Activated T-cell treated with anti-CD3 and anti-CD28 coated beads, Interleukin-2, amount 50 U/mL, for 72 hours (primary cell): ENCODE measurements at regions not wholly inside any gene's neighbourhood (a gene's known extent, or its start where the extent isn't known, plus 50 kb on each side); places are given as distances from the start of the nearest gene placed in this dataset.
A peak's percentile ranks its signal among the peaks of the same experiment; 100 is the strongest.

Experiments used
- ATAC-seq, 2 donors: fragments of 150-1000 bp; cut with Tn5 transposase; replicated peaks in 1 of 2; 2 replicates each; pipeline ENCODE4 v1.10.0; 2021; ENCODE audit warnings: moderate library complexity in 2 of 2, mild to moderate bottlenecking in 1 of 2
- DNase-seq, 2 donors: peaks; one replicate each; pipeline ENCODE4 v3.0.0; 2021 to 2022; ENCODE audit warnings: mixed read lengths in 1 of 2
- H3K27ac Mint-ChIP-seq: one replicate; pipeline ENCODE4 v1.8.0; 2022; ENCODE audit warnings: mild to moderate bottlenecking, moderate library complexity, mixed read lengths
- H3K27me3 Mint-ChIP-seq: one replicate; pipeline ENCODE4 v1.8.0; 2022; ENCODE audit warnings: low read depth, mixed read lengths
- H3K36me3 Mint-ChIP-seq, 2 donors: one replicate each; pipeline ENCODE4 v1.8.0; 2022; ENCODE audit warnings: mixed read lengths in 2 of 2, mild to moderate bottlenecking in 1 of 2; ENCODE audit not compliant: insufficient read depth in 2 of 2
- H3K4me1 Mint-ChIP-seq: one replicate; pipeline ENCODE4 v1.8.0; 2022; ENCODE audit warnings: low read depth, mixed read lengths
- H3K4me3 Mint-ChIP-seq, 2 donors: one replicate each; pipeline ENCODE4 v1.8.0; 2022; ENCODE audit warnings: mild to moderate bottlenecking in 2 of 2, mixed read lengths in 2 of 2, moderate library complexity in 2 of 2
- H3K9me3 Mint-ChIP-seq, 2 donors: one replicate each; pipeline ENCODE4 v1.8.0; 2022; ENCODE audit warnings: mixed read lengths in 2 of 2

GRCh38 chr2:118186110-118186857, 98.0 kb downstream of the INSIG2 start:
- Mint-ChIP-seq H3K36me3 (peaks cover 4 to 13% of the 10 kb centered on the region in 2 donors), H3K4me1 (peaks cover 33% of the 10 kb centered on the region), H3K27me3 (peaks cover 3% of the 10 kb centered on the region), H3K9me3 (no peaks in the 10 kb centered on the region), H3K4me3 (peak overlapping the region; percentile 97 to 98), H3K27ac (peak overlapping the region; percentile 96)
- ATAC-seq = peak; percentile 94 to 95
- peak; percentile 92 for DNase-seq

- peak; percentile 65 to 69 for DNase-seq
- H3K9me3 Mint-ChIP-seq = no peaks in the 10 kb centered on the region
- peak overlapping the region; percentile 97 to 98 for H3K4me3 Mint-ChIP-seq
- peaks cover 4 to 13% of the 10 kb centered on the region in 2 donors for H3K36me3 Mint-ChIP-seq
- peak overlapping the region; percentile 96 for H3K27ac Mint-ChIP-seq
- H3K27me3 Mint-ChIP-seq = no peaks in the 10 kb centered on the region
- peaks cover 33% of the 10 kb centered on the region for H3K4me1 Mint-ChIP-seq
- ATAC-seq = peak; percentile 78 to 82
Measured at GRCh38 chr2:118185210-118186109, 97.2 kb downstream of the INSIG2 start.

- no peaks in the 10 kb centered on the region for H3K27me3 Mint-ChIP-seq
- H3K9me3 Mint-ChIP-seq = no peaks in the 10 kb centered on the region
- no peak overlapping the region for H3K4me3 Mint-ChIP-seq
- peaks cover 4 to 13% of the 10 kb centered on the region in 2 donors for H3K36me3 Mint-ChIP-seq
- no peak for DNase-seq
- no peak for ATAC-seq
- no peak overlapping the region for H3K27ac Mint-ChIP-seq
- H3K4me1 Mint-ChIP-seq = peaks cover 33% of the 10 kb centered on the region
Measured at GRCh38 chr2:118183381-118183780, 95.1 kb downstream of the INSIG2 start.

- peaks cover 6% of the 10 kb centered on the region for H3K27me3 Mint-ChIP-seq
- H3K36me3 Mint-ChIP-seq = peaks cover 0 to 3% of the 10 kb centered on the region in 2 donors
- no peaks in the 10 kb centered on the region for H3K9me3 Mint-ChIP-seq
- DNase-seq (no peak), ATAC-seq (no peak)
- H3K4me3 Mint-ChIP-seq = no peak overlapping the region
- peaks cover 36% of the 10 kb centered on the region for H3K4me1 Mint-ChIP-seq
- H3K27ac Mint-ChIP-seq = no peak overlapping the region
Measured at GRCh38 chr2:118179445-118179844, 91.2 kb downstream of the INSIG2 start.

GRCh38 chr2:118177884-118178283, 89.6 kb downstream of the INSIG2 start:
- Mint-ChIP-seq H3K9me3 (no peaks in the 10 kb centered on the region), H3K36me3 (peaks cover 0 to 2% of the 10 kb centered on the region in 2 donors), H3K27me3 (peaks cover 6% of the 10 kb centered on the region), H3K4me3 (peak overlapping the region; percentile 49 to 58), H3K4me1 (peaks cover 36% of the 10 kb centered on the region), H3K27ac (peak overlapping the region; percentile 92)
- ATAC-seq (peak; percentile 55 to 64), DNase-seq (peak in 1 of 2 donors; percentile 14)

- ATAC-seq (peak; percentile 66 to 71), DNase-seq (peak; percentile 27 to 40)
- peaks cover 0 to 1% of the 10 kb centered on the region in 2 donors for H3K36me3 Mint-ChIP-seq
- H3K4me1 Mint-ChIP-seq = peaks cover 36% of the 10 kb centered on the region
- H3K4me3 Mint-ChIP-seq = peak overlapping the region; percentile 49 to 75
- no peaks in the 10 kb centered on the region for H3K9me3 Mint-ChIP-seq
- peaks cover 6% of the 10 kb centered on the region for H3K27me3 Mint-ChIP-seq
- H3K27ac Mint-ChIP-seq = peak overlapping the region; percentile 92
Measured at GRCh38 chr2:118177318-118177717, 89.0 kb downstream of the INSIG2 start.

GRCh38 chr2:118176601-118177000, 88.3 kb downstream of the INSIG2 start:
- Mint-ChIP-seq H3K9me3 (no peaks in the 10 kb centered on the region), H3K27me3 (peaks cover 6% of the 10 kb centered on the region), H3K4me1 (peaks cover 36% of the 10 kb centered on the region), H3K27ac (peak overlapping the region; percentile 92), H3K4me3 (peak overlapping the region; percentile 49 to 75), H3K36me3 (peaks cover 0 to 1% of the 10 kb centered on the region in 2 donors)
- DNase-seq (peak in 1 of 2 donors; percentile 10), ATAC-seq (peak; percentile 78 to 79)

GRCh38 chr2:118171546-118171945, 83.3 kb downstream of the INSIG2 start:
- Mint-ChIP-seq H3K27ac (no peak overlapping the region), H3K9me3 (no peaks in the 10 kb centered on the region), H3K27me3 (peaks cover 6% of the 10 kb centered on the region)

GRCh38 chr2:118169359-118170005, 81.2 kb downstream of the INSIG2 start:
- peaks cover 4% of the 10 kb centered on the region for H3K4me1 Mint-ChIP-seq
- H3K4me3 Mint-ChIP-seq = peak overlapping the region in 1 of 2 donors; percentile 35
- DNase-seq = peak; percentile 14 to 36
- H3K27ac Mint-ChIP-seq = no peak overlapping the region
- H3K27me3 Mint-ChIP-seq = no peaks in the 10 kb centered on the region
- peak; percentile 54 to 82 for ATAC-seq
- no peaks in the 10 kb centered on the region for H3K36me3 Mint-ChIP-seq
- peaks cover 0 to 2% of the 10 kb centered on the region in 2 donors for H3K9me3 Mint-ChIP-seq

More at GRCh38 chr2:118171546-118171945, 83.3 kb downstream of the INSIG2 start:
- DNase-seq (no peak), ATAC-seq (no peak)
- H3K4me3 Mint-ChIP-seq = no peak overlapping the region
- peaks cover 21% of the 10 kb centered on the region for H3K4me1 Mint-ChIP-seq
- peaks cover 0 to 1% of the 10 kb centered on the region in 2 donors for H3K36me3 Mint-ChIP-seq

- DNase-seq = no peak
- H3K4me1 Mint-ChIP-seq = peaks cover 4% of the 10 kb centered on the region
- H3K27ac Mint-ChIP-seq = no peak overlapping the region
- peaks cover 0 to 6% of the 10 kb centered on the region in 2 donors for H3K9me3 Mint-ChIP-seq
- peaks cover 5% of the 10 kb centered on the region for H3K27me3 Mint-ChIP-seq
- ATAC-seq = no peak
- H3K4me3 Mint-ChIP-seq = no peak overlapping the region
- no peaks in the 10 kb centered on the region for H3K36me3 Mint-ChIP-seq
Measured at GRCh38 chr2:118168615-118169014, 80.3 kb downstream of the INSIG2 start.

- Mint-ChIP-seq H3K4me3 (no peak overlapping the region), H3K27me3 (peaks cover 7% of the 10 kb centered on the region), H3K4me1 (peaks cover 4% of the 10 kb centered on the region), H3K27ac (no peak overlapping the region), H3K36me3 (no peaks in the 10 kb centered on the region), H3K9me3 (peaks cover 0 to 6% of the 10 kb centered on the region in 2 donors)
- ATAC-seq (no peak), DNase-seq (no peak)
Measured at GRCh38 chr2:118167026-118167425, 78.8 kb downstream of the INSIG2 start.

- Mint-ChIP-seq H3K27ac (no peak overlapping the region), H3K9me3 (peaks cover 0 to 6% of the 10 kb centered on the region in 2 donors), H3K27me3 (peaks cover 12% of the 10 kb centered on the region), H3K4me1 (peaks cover 4% of the 10 kb centered on the region), H3K36me3 (no peaks in the 10 kb centered on the region), H3K4me3 (no peak overlapping the region)
- DNase-seq (no peak), ATAC-seq (no peak)
Measured at GRCh38 chr2:118166242-118166641, 78.0 kb downstream of the INSIG2 start.
